GM13977 (cell line): ENCODE measurements at regions not wholly inside any gene's neighbourhood (a gene's known extent, or its start where the extent isn't known, plus 50 kb on each side); places are given as distances from the start of the nearest gene placed in this dataset.

Experiments used
- DNase-seq: peaks from one replicate; pipeline ENCODE4 v3.0.0; 2012; ENCODE audit warnings: low spot score
- CTCF ChIP-seq: IDR thresholded peaks from 2 replicates; pipeline ENCODE4 v1.5.1; 2012; ENCODE audit warnings: mild to moderate bottlenecking, control low read depth; ENCODE audit not compliant: insufficient read depth; ENCODE audit errors: extremely low read depth, missing control alignments
- in situ Hi-C: fragments of 300-500 bp; cut with MboI; formaldehyde crosslinking; loops from one replicate; pipeline ENCODE4 v1.12.0; 2022; ENCODE audit warnings: low sequenced_read_pairs, low pct_unique_long_range_greater_than_20kb, mixed read lengths, inconsistent platforms; ENCODE audit not compliant: unreplicated experiment

- TF ChIP-seq CTCF = no peak
- in situ Hi-C loops = no loop called here
- DNase-seq = no peak
These were observed 169.1 kb upstream of the CDYL start for GRCh38 chr6:4606821-4607704.

- TF ChIP-seq CTCF = no peak
- no peak for DNase-seq
- in situ Hi-C loops = no loop called here
These were observed 170.2 kb upstream of the CDYL start for GRCh38 chr6:4606016-4606415.

- in situ Hi-C loops = no loop called here
- no peak for DNase-seq
- TF ChIP-seq CTCF = no peak
These were observed 172.3 kb upstream of the CDYL start for GRCh38 chr6:4603856-4604369.

GRCh38 chr6:4603291-4603690 lies 172.9 kb upstream of the CDYL start:
- in situ Hi-C loops = no loop called here
- no peak for TF ChIP-seq CTCF
- no peak for DNase-seq

GRCh38 chr6:4599924-4600323 lies 176.3 kb upstream of the CDYL start:
- TF ChIP-seq CTCF = no peak
- no peak for DNase-seq
- in situ Hi-C loops = no loop called here

- no peak for DNase-seq
- no peak for TF ChIP-seq CTCF
- in situ Hi-C loops = no loop called here
These were observed 177.7 kb upstream of the CDYL start for GRCh38 chr6:4598384-4598995.
